HG03469 (cell line): ENCODE measurements at regions not wholly inside any gene's neighbourhood (a gene's known extent, or its start where the extent isn't known, plus 50 kb on each side); places are given as distances from the start of the nearest gene placed in this dataset.
A peak's percentile ranks its signal among the peaks of the same experiment; 100 is the strongest.

ENCODE experiments used
- ATAC-seq: cut with Tn5 transposase; IDR thresholded peaks from one replicate; pipeline ENCODE4 v1.9.1; 2021; ENCODE audit warnings: mild to moderate bottlenecking, moderate library complexity, moderate number of reproducible peaks; ENCODE audit not compliant: unreplicated experiment

DNA sequence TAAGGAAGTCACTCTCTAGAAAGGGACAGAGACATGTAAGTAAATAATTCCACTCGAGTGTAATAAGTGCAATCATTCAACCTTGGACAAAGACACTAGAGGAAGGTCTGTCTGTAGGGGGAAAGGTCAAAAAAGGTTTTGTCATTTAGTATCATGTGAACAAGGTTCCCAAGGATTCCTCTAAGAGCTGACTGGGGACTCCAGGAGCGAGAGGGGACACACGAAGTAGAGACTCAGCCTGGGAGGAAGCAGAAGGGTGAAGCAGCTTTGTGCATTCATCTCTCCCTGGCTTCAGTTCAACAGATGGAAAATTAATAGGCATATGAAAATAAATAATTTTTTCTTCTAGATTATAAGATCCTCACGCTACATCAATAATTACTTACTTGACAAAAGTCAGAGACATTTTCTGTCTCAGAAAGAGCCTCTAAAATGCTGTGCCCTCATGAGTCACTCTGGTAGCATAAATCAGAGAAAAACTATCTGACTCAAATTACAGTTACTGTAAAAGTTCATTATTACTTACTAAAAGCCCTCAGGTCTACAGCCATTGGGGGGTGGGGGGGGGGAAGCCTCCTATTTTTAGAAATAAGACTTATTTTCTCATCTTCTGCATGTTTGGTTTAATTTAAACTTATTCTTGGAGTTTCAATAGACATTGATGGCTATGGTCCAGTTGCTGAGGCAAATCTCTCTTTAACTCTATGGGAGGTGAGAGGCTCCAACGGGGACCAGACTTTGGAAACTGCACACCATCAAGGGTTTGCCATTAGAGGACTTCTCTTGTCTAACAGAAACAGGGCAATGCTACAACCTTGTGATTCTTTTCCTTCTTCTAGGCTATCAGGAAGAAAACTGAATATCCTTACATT lies 275.1 kb upstream of the KLF14 start:
- no peak for ATAC-seq

DNA sequence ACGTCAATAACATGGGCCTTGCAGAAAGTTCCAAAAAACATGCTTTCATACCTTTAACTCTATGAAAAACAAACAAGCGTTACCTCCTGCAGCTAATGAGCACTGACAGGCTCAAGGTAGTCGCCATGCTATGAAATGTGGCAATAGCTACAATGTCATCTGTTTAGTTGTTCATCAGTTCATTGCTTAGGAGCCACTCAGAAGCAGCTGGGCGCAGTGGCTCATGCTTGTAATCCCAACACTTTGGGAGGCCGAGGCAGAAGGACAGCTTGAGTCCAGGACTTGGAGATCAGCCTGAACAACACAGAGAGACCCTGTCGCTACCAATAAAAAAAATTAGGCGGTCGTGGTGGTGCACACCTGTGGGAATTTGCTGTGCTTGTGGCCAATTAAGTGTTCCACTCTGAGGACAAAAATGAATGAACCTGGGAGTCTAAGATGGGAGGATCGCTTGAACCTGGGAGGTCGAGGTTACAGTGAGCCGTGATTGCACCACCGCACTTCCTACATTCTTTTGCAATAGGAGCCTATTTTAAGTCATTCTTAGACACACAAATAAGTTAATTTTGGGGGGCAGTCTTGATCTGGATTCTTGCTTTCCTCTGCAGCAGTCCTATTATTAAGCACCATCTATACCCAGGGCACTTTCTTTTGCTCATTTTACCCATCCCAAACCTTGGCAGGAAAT lies 276.2 kb upstream of the KLF14 start:
- ATAC-seq, result no peak

DNA sequence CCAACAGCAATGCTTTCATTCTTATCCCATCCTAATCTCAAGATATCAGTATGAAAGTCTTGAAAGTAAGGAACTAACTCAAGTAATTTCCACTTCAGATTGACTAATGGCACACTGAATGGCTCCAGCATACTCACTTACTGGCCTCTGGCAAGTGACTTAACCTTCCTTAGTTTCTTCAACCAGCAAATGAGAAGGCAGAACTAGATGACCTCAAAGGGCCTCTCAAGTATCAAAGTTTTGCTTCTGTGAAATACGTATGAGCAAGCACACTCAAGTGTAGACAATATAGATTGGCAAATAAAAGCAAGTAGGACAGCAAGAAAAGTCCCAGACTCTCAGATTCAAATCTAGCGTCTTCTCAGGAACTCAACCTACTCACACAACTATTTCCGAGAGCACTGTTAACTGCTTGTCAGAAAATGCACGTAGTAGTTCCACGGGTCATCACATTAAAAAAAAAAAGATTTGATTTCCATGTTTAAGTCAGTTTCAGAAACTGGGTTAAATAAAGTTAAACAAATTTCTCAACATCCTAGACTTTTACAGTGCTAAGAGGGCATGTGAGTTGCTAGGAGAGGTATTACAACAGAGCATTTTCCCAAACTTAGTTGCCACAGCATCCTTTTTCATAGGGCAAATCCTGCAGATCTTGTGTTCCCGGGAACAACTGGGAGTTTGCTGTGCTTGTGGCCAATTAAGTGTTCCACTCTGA lies 276.9 kb upstream of the KLF14 start:
- no peak for ATAC-seq

DNA sequence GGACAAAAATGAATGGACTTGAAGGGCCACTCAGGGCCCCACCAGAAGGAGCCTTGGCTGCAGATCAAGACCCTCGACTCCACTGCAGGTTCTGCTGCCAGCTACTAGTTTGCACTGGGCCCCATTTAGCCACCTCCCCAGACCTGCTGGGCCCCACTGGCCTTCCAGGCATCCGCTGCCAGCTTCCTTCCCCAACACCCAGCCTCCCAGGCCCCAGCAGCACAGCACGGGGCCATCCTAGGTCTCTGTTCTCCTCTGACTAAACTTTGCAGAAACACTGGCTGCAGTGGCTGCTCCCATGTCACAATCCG lies 277.4 kb upstream of the KLF14 start:
- ATAC-seq, result no peak

DNA sequence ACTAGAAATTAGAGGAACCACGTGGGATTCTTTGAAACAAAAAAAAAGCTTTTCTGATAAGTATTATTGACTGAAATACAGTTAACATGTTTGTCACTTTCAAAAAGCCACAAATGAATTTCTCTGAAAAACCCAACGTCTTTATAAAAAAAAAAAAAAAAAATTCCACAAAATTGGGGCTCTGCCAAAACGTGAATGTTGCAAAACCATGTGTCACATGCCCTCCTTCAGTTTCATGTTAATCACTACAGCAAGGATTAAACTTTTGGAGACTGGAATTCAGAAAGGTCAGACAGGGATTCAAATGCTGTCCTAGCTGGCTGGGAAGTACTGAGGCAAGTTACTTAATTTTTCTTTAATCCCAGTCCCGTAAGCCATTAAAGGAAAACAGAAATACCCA lies 278.0 kb upstream of the KLF14 start:
- no peak for ATAC-seq

DNA sequence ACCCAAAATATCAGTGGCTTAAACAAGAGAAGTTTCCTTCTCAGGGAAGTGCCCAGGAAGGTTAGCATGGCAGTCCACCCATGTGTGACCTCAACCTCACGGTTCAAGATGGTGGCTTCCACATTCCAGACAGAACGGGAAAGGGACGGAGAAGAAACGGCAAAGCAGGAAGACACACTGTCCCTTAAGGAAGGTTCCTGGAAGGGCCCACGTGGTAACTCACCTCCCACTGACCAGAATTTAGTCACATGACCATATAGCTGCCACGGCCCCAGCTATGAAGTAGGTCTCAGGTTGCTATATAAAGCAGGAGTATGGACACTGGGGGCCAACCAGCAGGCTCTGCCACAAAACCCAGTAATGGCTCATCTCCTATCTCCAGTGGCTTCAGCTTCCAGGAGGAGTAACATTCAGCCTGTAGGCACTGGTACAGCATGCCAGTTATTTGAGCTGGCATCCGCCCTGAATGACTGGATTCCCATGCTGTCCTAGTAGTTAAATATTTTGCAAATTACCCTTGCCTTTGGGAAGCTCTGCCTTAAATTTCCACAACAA lies 278.5 kb upstream of the KLF14 start:
- no peak for ATAC-seq

DNA sequence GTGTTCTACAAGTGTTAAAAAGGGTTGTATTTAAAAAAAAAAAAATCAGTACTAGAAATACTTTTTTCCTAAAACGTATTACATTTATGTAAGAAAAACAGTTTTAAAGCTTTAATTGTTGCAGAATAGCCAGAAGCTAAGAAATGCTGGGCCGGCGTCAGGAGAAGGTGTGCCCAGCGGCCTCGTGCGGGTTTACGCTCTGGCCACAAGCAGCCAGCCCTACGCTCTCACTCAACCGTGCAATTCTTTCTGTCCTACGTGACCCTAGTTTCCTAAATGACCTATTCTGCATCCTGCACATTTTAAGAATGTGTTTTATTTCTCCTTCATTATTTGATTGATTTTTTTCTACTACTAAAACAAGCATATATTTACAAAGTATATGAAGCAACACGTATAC lies 279.7 kb upstream of the KLF14 start:
- ATAC-seq, result no peak

DNA sequence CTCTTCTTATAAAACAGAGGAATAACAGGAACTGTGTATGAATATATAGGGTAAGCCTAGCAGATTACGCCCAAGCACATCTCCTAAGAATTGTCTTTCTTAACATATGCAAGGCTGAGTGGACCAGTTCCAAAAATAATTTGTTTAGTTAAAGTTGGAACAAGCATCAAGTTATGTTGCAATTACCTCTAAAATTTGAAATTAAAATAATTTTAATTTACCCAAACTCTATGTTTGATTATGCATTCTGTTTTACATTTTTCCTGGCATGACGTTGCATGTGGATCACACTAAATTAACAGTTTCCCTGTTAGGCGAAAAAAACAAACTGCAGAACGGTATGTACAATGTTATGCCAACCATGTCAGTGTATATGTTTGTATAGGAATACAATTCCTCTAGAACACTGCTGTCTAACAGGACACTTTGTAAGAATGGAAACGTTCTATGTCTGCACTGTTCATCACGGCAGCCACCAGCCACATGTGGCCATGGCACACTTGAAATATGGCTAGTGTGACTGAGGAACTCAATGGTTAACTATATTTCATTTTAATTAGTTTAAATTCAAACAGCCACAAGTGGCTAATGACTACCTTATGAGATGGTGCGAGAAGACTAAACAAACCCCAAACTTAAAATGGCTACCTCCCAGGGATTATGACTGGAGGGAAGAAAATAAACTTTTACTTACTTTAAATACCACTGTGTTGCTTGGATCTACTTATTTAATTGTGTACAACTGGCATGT lies 281.1 kb upstream of the KLF14 start:
- ATAC-seq, result no peak

DNA sequence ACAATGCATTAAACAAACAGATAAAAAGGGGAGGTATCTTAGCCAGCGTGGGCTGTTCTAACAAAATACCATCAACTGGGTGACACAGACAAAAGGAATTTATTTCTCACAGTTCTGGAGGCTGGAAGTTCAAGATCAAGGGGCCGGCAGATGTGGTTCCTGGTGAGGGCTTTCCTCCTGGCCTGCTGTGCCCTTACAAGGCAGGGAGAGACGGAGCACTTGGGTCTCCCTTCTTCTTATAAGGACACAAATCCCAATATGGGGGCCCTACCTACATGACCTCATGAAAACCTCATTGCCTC lies 281.6 kb upstream of the KLF14 start:
- no peak for ATAC-seq

DNA sequence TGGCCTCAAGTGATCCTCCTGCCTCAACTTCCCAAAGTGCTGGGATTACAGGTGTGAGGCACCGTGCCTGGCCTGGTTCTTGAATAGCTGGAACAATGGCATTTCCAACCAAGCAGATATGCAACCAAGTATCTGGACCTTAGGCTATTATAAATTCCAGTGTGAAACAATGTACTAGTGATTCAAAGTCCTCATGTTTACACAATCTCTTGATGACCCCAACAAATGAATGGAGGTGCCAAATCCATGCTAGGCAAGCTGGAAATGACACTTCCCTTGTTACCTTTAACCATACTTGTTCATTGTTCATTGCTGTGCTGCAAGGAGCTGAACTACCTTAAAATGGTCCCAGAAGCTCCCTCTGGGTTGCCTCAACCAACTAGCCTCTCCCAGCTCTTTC lies 282.2 kb upstream of the KLF14 start:
- ATAC-seq, result no peak

DNA sequence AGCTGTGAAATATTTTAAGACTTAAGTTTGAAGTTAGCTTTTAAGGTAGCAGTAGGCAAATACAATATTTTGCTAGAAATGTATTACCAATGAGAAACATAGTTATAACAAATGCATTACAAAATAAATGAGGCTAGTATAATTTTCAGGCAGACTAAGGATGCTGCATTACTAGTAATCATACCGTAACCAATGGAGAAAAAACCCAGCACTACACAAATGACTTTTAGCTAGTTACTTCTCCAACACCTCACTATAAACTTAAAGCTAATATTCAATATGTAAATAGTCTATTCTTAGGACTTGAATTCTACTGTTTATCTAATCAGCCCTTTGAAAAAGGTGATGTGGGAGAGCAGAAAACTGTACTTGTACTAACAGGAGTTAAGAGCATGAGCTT lies 285.3 kb upstream of the KLF14 start:
- no peak for ATAC-seq

DNA sequence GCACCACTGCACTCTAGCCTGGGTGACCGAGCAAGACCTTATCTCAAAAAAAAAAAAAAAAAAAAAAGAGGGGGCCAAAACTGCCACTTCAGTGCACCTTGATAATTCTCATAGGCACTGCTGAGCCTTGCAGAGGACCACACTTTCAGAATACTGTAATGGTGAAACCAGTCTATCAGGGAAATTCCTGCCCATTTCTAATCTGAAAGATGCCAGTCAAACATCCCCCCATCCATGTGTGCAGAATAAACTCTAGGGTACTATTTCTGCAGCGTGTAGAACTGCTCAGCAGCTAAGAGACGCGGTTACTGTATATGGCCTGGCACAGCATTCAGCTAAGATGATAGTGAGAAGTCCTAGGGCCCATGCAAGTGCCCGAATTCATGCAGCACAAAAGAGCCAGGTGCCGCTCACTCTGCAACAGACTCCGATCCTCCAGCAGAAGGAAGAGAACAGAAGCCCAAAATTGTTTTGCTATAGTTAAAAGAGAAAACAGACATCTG lies 286.8 kb upstream of the KLF14 start:
- peak; percentile 40 for ATAC-seq

DNA sequence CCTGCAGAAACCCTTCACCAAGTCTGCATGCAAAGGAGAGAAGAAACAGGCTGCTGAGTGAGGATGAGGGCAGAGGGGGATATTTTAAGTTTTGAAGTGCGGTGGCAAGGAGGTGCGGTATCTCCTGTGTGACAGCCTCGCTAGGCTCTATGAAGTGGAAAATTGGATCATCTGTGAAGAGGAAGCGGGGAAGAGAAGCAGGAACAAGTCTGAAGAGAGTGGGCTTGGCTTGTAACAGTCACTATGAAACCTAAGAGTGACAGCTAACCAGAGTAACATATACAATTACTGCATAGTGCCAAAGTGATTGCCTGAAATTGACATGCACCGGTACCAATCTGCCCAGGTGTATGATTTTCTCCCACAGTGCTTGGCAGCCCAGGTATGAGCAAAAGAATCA lies 287.5 kb upstream of the KLF14 start:
- no peak for ATAC-seq

DNA sequence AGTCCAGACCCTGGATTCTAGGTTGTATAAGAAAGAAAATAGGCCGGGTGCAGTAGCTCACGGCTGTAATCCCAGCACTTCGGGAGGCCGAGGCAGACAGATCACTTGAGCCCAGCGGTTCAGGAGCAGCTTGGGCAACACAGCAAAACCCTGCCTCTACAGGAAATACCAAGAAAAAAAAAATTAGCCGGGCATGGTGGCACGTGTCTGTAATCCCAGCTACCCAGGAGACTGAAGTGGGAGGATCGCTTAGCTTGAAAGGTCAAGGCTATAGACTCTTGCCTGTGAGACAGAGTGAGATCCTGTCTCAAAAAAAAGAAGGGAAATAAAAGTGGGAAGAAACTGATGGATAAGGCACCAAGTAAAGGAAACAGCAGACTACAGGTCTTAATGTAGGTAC lies 287.9 kb upstream of the KLF14 start:
- ATAC-seq, result no peak

DNA sequence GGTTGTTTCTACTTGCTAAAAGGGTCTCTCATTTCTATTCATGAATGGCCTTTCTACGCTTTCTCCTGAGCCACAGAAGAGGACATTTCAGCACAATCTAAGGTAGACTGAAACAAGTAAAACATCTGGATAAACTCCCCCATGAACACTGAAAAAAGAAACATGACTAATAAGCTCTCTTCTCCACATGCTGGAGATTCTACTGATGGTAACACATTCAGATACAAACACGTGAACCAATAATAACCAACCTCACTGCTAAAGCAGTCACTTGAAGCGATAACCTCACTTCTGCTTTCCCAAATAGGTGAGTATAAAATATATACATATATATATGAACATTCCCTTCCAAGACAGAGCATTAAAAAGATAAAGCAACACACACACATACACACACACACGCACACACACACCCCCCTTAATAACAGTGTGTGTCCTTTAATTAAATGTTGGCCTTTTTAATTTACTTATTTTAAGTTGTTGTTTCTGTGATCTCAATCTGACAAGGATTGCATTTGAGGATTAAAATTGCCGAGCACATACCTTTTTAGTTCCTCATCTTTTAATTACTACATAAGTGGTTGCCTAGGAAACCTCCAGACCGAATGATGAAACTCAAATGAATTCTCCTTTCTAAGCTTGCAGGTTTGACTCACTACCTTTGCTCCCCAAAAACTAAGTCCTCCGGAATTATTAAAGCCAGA lies 292.4 kb upstream of the KLF14 start:
- ATAC-seq, result no peak

DNA sequence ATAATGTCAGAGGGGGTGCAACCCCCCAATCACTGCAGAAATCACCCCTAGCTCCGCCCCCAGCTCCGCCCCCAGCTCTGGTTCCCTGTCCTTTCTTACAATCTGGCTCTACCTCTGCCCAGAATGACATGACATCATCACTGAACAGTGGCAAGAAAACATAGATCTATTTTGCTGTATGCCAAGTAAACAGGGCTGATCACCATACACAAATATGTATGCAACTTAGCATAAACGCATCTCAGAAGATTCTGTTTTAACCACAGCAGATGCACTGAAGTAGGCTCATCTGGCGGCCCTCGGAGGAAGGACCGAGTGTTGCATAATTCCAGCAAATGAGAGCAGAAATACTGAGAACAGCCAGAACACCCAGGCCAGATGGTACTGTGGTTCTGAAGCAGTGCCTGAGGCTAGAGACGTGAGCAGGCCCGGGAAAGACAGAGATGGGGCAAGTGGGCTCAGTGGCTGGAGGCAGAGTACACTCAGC lies 293.3 kb upstream of the KLF14 start:
- ATAC-seq, result no peak

DNA sequence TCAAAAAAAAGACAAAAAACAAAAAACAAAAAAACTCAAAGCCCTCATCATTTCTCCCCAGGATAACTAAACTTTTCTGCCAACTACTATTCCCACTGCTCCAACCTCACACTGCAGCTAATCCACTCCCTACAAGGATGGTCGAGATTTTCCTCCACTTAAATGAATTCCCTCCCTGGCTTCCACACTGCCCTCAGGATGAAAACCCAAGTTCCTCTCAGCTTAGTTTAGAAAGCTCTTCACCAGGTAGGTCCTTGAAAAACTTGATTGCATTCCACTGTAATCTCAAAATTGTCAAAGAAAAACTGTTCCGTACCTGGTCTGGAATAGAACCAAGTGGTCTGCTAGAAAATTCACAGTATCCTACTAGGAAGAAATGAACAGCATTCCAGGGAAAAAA lies 294.3 kb upstream of the KLF14 start:
- ATAC-seq, result no peak

DNA sequence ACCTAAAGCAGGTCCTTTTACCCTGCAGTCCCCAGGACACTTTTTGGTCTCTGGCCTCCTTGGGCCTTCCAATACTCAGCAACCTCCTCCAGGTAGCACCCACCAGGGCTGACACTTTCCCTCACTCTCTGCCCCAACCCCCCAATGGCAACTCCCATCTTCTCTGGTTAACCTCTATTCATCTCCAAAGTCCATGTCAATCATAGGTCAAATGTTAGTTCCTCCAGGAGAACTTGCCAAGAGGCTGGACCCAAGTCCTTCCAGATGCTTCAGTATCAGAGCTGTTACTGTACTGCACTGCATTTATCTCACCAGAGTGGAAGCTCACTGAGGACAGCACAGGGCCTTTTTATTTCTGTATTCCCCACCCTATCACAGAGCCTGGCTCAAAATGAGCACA lies 295.0 kb upstream of the KLF14 start:
- no peak for ATAC-seq

DNA sequence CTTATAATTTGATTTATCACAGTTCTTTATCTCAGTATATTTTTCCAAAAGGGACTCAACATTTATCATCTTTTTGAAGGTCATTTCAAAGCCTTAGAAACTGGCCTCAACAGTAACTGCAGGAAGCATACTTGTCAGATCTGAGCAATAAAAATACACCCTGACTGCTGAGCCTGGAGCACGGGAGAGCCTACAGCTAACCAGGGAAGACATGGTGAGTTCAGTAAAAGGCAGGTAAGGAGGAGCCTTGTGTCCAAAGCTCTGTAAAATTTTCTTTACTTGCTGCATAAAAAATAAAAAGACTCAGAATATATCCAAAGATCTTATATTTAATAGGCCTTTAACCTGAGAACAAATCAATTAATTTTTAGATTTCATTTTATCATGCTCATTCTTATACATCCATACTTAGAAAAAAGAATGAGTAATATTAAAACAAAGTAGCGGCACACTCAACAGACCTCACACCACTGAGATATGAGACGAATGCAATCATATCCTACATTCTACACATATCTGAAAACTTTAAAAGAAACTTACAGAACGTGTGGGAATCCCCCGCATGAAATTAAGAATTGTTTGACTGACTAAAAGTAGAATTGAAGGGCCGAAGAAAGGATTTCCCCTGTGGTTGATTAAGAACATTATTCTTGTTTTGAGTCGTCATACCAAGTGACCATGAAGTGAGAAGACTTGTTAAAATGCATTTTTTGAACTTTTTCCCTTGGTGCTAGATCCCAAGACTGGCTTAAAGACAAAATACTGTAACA lies 296.4 kb upstream of the MKLN1 start:
- ATAC-seq, result peak; percentile 54
